HG02852 (cell line): ENCODE measurements at regions not wholly inside any gene's neighbourhood (a gene's known extent, or its start where the extent isn't known, plus 50 kb on each side); places are given as distances from the start of the nearest gene placed in this dataset.

ENCODE experiments used
- ATAC-seq: cut with Tn5 transposase; IDR thresholded peaks from one replicate; pipeline ENCODE4 v1.9.1; 2021; ENCODE audit warnings: mild to moderate bottlenecking, moderate library complexity; ENCODE audit not compliant: unreplicated experiment

DNA sequence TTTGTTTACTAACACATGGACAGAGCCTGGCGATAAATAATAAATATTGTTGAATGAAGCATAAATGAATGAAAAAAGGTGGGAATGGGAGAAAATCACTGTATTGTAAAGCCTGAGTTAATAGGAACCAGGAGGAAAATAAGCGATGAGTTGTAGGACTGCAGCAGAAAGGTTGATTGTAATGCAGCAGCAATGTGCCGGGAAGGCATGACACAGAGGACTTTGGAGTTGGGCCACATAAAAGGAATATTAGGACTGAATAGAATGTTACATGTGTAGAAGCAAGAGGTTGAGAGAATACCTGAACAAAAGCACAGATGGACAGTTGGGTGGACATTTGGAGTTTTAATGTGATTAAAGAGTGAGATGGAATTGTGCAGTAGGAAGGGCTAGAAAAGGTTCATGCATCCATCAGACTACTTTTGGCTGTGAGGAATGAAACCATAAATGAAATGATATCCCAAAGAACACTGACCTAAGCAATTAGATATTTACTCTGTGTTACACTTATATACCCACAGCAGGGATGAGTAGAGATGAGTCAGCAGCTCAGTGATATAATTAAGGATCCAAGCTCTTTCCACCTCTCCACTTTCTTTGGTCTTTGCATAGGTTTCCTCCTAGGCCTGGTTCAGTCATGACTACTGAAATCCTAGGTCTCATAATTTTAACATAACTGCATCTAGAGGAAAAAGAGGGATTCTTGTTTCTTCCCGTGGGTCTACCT lies 55.4 kb downstream of the CCER1 start:
- no peak for ATAC-seq

DNA sequence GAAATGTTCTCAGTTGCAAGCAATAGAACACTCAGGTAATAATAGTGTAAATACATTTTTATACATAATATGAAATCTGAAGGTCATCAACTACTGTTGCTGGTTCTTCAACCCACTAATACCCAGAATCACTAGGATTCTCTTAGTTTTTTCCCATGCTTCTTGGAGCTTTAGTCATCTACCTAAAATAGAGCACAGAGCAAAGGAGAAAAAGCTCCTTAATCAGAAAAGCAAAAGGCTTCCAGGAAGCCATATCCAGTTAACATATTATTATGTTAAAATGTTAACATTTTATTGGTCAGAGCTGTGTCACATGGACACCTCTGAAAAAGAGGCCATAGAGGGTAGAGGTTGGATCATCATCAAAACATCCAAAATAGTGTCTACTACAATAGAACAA lies 57.0 kb downstream of the CCER1 start:
- no peak for ATAC-seq

DNA sequence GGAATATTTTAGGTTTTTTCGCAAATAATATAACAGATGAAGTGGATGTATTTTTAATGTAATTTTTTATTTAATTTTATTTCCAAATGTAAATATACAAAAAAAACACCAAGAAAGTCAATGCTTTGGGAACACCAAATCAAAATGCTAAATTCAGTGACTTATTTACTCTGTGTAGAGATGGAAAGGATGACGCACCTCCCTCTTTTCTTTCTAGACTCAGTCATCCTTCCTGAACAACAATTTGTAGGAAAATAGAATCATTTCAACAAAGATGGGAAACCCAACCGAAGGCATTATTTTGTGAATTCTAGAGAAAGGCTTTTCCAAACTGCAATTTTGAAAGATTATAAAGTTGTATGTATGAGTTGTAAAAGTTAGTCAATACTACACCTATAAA lies 57.7 kb downstream of the CCER1 start:
- ATAC-seq: no peak

DNA sequence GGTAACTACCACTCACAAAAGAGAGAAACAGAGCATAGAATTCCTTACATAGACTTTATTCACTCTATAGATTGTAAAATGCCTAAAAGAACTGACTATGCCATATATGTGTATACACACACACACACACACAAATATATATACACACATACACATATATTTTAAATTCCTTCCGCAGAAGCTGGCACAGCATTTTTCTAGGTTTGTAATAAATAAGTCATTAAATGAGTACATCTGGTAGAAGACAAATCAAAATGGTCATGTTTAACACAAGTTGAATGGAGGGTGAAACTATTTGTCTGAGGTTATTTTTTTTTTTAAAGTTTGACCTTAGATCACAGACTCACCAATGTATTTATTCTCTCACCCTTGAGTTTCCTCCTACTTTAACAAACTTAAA lies 58.2 kb downstream of the CCER1 start:
- no peak for ATAC-seq

- no peak for ATAC-seq
These were observed 58.8 kb downstream of the CCER1 start for GRCh38 chr12:90896164-90896563.

- no peak for ATAC-seq
These were observed 66.7 kb downstream of the CCER1 start for GRCh38 chr12:90888316-90888715.

- ATAC-seq: no peak
These were observed 71.5 kb downstream of the CCER1 start for GRCh38 chr12:90883456-90883855.

GRCh38 chr12:90871726-90872096 lies 83.3 kb downstream of the CCER1 start:
- ATAC-seq: no peak

GRCh38 chr12:90870971-90871725 lies 83.8 kb downstream of the CCER1 start:
- ATAC-seq: no peak

GRCh38 chr12:90868626-90869025 lies 86.3 kb downstream of the CCER1 start:
- ATAC-seq: no peak

GRCh38 chr12:90859591-90859990 lies 95.4 kb downstream of the CCER1 start:
- ATAC-seq: no peak

GRCh38 chr12:90858252-90858651 lies 96.7 kb downstream of the CCER1 start:
- no peak for ATAC-seq

DNA sequence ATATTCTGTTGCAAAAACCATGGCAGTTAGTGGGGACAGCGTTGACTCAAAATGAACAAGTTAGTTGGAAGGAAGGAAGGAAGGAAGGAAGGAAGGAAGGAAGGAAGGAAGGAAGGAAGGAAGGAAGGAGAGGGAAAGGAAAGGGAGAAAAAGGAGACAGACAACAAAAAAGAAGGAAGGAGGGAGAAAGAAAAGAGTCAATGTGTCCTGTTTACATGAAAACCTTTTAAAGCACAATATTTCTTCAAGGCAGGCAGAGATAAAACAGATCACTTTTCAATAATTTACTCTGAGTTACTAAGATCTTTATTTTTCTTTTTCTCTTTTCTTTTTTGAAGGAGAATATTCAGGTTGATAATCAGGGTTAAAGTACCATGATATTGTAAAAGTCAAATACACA lies 99.4 kb downstream of the CCER1 start:
- no peak for ATAC-seq

DNA sequence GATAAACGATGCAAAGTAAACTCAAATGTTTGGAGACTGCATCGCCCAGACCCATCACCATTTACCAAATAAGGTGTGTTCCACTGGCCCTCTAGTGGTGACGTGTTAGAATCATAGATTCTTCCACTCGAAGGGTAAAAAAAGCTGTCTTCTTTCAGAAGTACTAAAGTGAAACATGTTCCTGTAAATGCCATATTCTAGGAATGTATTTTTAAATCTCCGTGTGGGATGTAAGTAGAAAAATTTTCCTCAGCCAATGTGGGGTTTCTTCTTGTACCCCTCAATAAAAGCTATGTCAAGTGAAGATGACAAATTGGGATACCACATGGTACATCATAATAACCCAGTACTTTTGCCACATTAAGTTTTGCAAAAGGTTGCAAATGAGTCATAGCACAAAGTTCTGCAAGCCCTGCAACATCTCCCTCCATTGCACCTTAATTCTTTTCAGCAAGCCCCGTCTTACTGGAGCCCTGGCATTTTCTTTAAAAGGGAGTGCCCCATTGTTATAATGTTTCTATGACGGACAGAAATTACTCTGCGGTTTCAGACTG lies 100.8 kb downstream of the CCER1 start:
- ATAC-seq: peak; percentile 86

- ATAC-seq: no peak
These were observed 102.9 kb downstream of the CCER1 start for GRCh38 chr12:90851800-90852718.

DNA sequence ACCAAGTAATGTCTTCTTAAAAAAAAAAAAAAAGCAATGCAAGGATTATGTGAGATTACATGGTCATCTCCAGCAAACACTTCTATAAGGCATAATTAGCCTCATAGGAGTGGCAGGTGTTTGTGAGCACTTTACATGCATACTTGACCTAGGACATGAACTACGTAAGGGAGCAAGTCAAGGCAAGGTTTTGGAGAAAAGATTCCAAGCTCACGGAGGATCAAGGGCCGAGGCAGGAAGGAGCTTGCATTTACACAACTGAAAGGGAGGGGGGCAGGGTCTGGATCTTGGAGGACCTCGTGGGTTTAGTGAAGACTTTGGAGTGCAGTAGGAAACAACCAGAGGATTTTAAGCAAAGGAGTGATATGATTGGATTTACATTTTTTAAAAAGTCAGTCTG lies 112.5 kb downstream of the CCER1 start:
- no peak for ATAC-seq

DNA sequence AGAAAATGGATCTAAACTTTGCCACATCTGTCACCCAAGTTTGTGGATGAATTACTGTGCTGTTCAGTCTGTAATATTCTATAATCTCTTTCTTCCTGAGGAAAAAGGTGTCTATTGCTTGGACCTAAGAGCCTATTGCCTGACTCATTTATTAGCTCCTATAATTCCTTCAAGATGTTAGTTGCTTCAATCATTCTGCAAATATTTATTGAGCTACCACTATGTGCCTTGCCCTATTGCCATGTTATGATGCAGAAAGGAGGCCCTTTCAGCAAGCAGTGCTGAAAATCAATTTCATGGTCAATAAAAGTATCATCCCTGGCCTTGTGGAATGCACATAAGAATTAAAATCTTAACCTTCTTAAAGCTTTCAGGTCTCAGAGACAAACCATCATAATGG lies 113.6 kb downstream of the CCER1 start:
- no peak for ATAC-seq

- no peak for ATAC-seq
These were observed 115.6 kb downstream of the CCER1 start for GRCh38 chr12:90839346-90839745.

DNA sequence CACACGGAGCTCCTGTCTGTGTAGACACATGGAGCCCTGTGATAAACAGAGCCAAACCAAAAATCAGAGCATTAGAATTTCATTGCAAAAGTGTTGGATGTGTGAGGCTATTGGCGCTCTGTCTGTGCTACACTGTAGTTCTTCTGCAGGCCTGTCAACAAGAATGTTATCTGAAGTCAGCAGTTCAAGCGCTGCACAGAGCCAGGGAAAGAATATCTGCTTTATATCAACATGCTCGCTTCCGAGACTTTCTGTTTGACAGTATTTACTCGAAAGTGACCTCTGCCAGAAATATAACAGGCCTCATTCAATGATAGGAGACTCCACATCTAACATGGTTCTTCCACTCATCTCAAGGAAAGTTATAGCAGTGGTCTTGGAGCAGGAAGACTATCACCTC lies 118.3 kb downstream of the CCER1 start:
- ATAC-seq: no peak

GRCh38 chr12:90833228-90833627 lies 121.7 kb downstream of the CCER1 start:
- ATAC-seq: no peak

DNA sequence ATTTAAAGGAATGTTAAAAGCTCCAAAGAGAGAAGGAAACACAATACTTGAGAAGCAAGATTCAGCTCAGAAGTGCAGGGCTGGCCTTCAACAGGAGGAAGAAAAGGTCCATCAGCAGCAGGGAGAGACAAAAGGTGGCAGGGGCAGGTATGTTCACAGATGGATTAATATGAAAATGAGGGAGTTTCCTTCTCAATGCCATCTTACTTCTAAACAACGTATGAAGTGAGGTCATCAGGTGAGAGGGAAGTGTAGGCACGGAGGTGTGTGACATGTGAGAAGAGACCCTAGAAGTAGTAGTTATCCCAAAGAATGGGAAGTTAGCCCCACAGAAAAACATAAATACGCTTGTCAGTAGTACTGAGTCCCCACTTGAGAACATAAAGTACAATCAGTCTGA lies 122.5 kb downstream of the CCER1 start:
- ATAC-seq: no peak
